Stromal cell of bone marrow (primary cell): ENCODE measurements at regions not wholly inside any gene's neighbourhood (a gene's known extent, or its start where the extent isn't known, plus 50 kb on each side); places are given as distances from the start of the nearest gene placed in this dataset.
"Not testable (repeated sequence)": the region's sequence is repeated elsewhere in the genome, so short reads cannot be mapped to it uniquely, and the experiment has no call there.

Source experiments
- DNase-seq: peaks from one replicate; pipeline ENCODE4 v3.0.0-alpha.2; 2012; ENCODE audit warnings: low read depth

DNA sequence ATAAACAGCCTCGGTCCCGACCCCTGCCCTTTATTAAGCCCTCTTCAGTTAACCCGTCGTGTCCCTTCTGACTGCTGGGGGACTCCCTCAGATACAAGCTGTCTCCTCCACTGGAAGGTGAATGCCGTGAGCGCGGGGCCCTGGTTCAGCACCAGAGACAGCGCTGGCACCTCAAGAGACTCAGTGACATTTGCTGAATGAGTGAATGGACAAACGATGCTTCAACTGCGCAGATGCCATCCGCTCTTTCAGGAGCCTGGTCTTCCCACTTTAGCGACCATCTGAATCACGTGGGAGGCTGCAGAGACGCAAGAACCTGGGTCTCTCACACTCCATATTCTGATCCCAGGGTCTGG lies 92.6 kb upstream of the SFSWAP start:
- no peak for DNase-seq

DNA sequence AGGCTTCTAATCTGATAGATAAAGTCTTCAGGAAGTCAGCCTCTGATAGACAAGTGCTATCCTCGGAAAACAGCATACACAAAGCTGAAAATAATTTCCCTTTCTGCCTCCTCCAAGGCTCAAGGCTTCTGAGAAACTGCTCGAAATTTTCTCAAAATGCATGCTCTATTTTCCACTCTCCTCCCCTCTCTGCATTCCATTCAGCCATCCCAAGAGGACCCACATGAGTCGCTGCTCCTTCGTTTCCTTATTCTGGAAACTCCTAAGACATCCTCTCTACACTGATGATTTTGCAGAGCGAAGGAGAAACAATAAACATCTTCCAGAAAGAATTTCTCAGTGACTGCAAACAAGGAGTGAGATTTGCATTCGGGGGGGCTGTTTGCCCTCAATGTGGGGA lies 92.2 kb upstream of the SFSWAP start:
- DNase-seq = no peak

DNA sequence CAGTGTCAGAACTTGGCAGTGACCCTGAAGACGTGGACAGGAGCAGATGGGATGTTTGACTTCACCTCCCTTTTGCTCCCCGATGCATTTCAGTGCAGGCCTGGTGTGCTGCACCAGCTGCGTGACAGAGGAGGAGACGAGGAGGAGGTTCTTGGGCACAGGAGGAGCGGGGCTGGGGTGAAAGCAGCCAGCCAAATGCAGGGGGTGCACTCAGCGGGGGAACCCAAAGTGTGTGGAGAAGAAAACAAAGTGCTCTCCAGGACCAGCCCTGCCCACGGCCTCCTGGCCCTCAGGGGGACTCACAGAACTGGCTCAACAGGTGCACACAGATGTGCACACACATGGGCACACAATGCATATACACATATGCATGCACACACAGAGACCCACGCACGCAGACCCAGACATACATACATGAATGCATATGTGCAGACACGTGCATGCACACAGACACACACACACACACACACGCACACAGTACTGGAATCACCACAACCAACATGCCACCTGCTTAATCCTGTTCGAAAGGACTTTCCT lies 91.7 kb upstream of the SFSWAP start:
- DNase-seq = no peak

DNA sequence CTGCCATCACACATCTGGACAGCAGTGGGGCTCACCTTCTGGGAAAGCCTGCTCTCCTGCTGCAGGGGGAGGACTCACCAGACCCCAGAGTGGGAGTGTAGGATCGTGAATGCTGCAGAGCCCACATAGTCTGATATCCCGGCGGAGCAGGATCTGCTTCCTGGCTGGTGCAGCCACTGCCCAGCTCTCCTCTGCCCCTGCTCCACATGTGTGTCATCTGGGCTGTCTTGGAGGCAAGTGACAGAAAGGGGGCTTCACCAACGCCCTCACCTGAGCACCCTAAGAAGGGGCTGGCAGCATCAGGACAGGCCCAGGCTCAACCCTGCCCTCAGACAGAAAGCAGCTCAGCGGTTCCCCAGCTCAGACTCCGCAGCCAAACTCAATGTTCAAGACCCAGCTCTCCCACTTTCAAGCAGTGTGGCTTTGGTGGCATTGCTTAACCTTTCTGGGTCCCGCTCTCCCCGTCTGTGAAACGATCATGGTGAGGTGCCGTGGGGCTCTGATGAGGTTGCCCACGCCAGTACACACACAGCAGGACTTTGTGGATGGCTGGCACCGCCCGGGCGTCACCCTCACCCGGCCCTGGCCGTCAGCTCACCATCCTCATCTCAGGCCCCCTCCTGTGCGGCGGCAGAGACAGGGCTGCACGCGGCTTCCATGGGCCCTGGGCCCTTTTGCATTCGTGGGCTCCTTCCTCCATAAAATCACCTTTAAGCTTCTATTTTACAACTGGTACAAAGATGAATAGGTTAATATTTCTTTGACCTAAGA lies 91.0 kb upstream of the SFSWAP start:
- no peak for DNase-seq

DNA sequence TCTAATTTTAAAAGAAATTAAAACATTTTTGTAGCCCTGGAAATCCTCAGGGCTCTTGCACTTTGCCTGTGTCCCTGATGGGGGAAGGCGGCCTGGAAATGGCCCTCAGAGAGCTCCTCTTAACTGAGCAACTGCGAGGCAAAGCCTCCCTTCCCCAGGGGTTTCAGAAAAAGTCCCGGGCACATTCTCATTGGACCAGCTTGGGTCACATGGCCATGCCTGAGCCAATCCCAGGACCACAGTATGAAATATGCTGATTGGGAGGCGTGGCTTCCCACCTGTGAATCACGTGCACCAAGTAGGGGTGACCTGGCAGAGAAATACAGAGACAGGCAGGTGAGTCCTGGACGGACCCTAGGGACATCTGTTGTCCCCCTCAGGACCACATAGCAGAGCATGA lies 90.4 kb upstream of the SFSWAP start:
- DNase-seq = no peak

DNA sequence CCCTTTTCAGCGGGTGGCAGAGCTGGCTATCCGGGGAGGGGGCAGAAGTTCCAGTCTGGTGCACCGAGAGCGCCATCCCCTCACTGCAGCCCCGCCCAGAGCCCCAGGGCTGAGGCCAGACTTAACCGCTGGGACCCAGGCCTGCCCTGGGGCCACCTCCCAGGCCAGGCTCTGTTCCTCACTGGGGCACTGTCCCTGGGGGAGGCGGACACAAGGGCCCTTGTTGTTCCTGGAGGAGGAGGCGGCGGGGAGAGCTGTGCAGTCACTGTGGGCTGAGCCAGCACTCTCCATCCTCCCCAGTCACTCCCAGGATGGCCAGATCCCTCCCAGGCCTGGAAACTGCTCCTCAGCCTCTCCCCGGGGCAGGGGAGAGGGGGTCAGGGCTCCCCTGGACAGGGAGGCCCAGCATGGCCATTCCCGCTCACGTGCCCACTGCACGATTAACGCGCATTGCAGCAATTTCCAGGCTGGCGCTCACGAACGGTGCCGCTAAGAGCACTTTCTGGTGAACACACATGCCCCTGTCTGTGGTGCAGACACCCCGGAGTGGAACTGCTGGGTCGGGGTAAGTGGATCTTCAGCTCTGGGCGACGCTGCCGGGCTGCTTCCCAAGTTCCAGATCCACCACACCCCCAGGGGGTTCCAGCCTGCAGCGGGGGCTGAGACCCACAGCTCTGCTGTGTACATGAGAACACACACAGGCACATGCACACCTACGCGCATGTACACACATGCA lies 89.8 kb upstream of the SFSWAP start:
- no peak for DNase-seq

DNA sequence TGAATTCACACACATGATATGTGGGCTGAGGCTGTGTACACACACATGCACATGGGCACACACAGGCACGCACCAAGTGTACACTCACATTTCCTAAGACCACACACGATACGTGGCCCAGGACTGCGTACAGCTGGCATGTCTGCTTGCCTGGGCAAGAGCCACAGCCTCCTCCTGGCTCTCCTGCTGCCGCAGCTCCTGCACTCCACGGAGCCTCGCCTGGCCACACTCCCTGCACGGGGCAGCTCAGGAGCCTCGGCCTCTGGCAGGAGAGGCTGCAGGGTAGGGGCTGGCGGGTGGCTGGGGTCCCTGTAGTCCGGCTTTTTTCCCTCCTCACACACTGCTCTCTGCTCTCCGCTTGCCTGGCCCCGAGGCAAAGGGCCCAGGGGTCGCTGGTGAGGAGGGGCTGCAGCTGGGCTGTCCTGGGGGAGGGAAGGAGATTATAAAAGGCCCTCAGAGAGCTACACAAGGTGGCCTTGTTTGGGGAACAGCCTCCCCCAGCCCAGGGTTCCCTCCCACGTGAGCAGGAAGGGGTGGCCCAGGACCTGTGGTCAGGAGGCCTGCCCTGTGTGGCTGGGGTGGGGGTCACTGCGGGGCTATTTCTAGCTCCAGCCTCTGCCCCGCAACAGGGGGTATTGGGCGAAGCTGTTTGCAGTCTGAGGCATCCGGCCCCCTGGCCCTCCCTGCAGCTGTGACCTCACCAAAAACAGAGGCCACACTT lies 89.0 kb upstream of the SFSWAP start:
- DNase-seq = no peak

DNA sequence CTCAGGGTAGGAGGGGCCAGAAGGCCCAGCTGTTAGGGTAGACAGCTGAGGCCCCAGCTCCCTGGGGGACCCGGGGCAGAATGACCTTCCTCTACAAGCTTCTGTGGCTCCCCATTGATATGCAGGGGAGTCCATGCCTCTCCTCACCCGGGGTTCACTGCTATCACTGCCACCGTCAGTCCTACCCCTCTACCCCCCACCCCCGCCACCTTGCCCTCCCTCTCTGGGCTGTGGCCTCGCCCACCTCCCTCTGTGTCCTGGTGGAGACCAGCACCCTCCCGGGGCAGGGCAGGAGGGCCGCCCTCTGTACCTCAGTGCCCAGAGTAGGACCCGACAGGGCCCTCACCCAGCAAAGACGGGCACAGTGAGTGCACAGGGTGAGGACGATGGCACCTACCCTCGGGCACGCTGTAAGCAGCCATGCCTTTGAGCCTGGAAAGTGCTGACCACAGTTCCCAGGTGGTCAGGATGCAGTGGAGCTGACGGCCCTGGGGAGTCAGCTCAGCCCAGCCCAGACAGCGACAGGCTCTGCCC lies 88.4 kb upstream of the SFSWAP start:
- DNase-seq = no peak

DNA sequence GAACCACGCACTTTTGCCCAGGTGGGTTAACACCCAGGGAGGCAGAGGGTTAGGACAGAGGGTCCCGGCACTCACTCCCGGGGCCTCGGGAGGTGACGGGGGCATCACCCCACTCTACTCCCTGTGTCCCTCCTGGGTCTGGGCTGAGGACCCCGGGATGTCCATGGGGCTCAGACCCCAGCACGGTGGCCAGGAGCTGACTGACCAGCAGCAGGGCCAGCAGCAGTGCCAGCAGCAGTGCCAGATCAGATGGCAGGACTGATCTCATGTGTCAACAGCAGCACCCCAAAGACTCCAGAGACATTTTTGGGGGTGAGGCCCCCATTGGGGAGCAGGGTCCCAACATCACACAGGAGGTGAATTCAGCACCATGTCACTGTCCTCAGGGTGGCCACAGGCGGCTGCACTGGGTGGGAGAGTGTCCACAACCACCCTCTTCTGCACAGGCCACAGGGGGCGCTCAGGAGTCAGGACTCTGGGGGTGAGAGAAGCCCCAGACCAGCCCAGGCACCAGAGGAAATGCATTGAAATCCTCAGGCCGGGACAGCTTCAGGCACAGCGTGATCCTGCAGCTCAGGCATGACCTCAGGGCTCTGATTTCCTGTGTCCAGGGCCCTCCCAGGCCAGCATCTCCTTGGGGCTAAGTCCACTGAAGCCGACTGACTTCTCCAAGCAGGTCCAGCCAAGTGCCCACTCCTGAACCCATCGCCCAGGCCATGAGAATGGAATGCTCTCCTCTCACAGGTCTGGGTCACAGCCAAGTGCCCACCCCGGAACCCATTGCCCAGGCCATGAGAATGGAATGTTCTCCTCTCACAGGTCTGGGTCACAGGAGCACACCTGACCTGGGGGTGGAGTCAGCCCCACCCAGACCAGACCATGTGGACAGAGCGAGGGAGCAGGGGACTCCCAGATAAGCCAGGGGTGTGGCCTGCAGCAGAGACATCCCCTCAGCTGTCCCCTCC lies 87.2 kb upstream of the SFSWAP start:
- not testable (repeated sequence) for DNase-seq

DNA sequence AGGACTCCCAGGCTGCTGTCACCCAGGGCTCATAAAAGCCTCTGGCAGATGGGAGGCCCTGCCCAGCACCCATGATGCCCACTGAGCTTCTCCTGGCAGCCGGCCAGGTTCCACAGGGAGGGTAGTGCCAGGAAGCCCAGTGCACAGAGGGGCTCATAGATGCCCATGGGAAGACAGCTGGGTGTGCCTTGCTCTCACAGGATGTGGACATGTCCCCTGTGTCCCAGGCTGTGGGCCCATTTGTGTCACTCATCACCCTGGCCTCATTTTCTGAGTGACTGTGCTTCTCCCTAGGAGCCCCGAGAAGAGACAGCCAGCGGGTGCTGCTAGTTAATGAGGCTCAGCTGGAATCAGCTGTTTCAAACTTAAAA lies 86.5 kb upstream of the SFSWAP start:
- DNase-seq = not testable (repeated sequence)

DNA sequence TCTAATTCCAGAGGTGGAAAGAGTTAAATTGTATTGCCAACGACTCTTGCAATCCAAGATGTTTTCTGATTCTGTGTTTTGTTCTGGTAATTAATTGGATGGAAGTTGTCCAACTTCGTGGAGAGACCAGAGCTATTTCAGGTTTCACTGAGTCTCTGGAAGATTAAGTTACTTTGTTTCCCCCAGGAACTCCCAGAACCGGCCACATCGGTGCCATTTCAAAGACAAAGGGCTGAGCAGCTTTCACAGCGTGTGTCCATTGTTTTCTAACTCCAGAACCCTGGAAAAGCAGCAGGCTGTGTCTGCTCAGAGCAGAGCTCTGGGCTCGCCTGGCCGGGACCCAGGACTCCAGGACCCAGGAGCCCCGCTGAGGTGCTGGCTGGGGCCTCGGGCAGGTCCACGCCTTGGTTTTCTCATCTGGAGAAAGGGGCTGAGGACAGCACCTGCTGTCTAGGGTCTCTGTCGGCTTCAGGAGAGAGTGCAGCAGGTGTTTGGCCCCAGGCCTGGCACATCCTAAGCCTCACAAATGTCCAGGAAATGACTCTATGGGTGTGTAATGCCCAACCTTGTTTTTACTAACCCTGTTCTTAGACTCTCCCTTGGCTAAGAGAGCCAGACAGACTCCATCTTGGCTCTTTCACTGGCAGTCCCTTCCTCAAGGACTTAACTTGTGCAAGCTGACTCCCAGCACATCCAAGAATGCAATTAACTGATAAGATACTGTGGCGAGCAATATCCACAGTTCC lies 86.0 kb upstream of the SFSWAP start:
- not testable (repeated sequence) for DNase-seq

DNA sequence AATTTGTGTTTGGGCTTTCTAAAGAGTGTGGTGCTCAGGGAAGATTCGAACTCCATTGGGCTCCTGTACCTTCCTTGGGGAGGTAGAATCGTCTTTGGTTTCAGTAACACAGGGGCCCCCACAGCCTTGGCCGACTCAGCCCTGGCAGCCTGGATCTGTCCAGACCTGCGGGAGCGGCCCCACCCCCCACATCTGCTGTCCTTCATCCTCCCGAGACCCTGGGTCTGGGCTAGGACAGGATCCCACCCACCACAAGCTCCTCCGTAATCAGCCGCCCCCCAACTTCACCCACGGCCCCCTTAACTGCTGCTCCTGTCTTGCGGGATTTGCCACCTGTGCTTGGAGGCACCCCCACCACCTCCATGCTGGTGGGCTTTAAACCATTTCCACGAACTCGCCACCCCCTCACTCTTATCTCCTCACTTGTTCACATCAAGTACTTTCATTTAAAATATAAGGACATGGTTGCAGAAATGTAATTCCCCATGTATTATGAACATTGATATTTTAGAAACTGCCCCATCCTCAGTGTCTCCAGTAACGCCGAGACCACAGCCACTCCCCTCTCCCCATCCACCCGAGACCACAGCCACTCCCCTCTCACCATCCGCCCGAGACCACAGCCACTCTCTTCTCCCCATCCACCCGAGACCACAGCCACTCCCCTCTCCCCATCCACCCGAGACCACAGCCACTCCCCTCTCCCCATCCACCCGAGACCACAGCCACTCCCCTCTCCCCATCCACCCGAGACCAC lies 84.7 kb upstream of the SFSWAP start:
- DNase-seq = not testable (repeated sequence)

DNA sequence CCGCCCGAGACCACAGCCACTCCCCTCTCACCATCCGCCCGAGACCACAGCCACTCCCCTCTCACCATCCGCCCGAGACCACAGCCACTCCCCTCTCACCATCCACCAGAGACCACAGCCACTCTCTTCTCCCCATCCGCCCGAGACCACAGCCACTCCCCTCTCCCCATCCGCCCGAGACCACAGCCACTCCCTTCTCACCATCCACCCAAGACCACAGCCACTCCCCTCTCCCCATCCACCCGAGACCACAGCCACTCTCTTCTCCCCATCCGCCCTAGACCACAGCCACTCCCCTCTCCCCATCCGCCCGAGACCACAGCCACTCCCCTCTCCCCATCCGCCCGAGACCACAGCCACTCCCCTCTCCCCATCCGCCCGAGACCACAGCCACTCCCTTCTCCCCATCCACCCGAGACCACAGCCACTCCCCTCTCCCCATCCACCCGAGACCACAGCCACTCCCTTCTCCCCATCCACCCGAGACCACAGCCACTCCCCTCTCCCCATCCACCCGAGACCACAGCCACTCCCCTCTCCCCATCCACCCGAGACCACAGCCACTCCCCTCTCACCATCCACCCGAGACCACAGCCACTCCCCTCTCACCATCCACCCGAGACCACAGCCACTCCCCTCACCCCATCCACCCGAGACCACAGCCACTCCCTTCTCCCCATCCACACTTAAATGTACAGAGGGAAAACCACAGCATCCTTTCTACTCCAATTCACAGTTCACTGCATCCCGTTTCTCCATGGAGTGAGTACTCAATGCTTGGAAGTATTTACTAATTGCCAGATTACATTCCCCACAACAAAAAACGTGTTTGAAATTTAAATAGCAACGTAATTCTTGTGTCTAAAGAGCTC lies 83.5 kb upstream of the SFSWAP start:
- not testable (repeated sequence) for DNase-seq

DNA sequence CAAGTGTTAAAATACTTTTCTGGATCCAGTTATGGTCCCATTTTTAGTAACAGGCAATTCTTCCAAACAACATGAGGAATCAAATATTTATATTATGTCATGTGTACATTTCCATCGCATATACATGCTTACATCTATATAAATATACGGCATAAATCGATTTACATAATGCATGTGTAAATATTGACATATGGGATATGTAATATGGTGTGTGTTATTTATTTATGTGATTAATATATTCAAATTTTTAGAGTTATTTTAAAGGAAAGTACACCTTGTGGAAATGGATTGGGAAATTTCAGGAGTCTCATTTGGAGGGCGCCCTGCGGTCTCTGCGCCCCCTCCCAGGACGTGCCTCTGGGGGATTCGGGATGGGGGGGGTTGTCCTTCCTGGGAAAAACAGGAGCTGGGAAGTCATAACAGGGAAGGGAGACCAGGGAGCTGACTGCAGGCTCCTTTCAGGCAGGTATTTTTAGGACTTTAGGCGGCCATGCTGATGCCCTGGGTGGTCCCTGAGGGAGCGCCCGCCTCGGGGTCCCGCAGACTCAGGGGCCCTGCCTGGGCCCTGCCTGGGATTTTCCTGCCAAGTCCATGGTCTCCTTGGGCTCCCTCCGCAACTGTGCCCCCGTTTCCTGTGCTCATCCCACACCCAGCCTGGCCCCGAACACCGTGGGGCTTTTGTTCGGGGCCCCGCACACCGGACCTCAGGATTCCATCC lies 82.7 kb upstream of the SFSWAP start:
- DNase-seq = no peak

DNA sequence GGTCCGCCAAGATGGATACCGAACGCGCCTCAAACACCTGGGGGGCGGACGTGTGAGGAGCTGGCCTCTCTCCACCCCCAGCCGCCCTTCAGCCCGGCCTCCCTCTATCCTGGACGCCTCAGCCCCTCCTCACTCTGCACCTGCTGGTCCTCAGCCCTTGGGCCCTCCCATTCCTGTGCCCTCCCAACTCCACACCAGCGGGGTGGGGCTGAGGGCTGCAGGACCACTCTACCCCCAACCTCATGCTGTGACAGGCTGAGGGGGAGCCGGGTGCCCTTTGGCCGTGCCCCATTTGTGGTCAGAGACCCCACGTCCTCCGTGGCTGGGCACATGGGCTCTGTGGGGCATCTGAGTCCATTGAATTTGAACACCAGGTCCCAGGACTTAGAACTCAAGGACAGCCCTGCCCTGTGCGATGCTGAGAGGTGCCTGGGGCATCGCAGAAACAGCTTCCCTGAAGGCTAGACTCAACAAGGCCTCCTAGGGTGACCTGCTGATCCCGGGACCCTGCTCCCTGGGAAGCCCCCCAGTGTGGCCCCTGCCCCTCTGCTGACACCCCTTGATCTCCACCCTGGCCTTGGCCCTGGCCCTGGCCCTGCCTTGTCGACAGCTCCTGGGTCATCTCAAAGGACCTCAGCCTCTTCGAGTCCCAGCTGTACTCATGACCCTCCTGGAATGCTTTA lies 82.0 kb upstream of the SFSWAP start:
- no peak for DNase-seq

DNA sequence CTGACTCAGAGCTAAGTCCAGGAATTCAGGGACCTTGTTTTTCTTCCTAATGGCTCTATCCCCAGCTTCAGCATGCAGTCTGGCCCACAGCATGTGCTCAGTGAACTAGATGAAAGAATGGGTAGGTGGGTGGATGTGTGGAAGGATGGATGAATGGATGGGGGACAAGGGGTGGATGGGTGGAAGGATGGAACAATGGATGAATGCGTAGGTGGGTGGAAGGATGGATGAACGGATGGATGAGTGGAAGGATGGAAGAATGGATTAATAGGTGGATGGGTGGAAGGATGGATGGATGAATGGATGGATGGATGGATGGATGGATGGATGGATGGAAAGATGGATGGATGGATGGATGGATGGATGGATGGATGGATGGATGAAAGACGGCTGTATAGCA lies 79.7 kb upstream of the SFSWAP start:
- no peak for DNase-seq

DNA sequence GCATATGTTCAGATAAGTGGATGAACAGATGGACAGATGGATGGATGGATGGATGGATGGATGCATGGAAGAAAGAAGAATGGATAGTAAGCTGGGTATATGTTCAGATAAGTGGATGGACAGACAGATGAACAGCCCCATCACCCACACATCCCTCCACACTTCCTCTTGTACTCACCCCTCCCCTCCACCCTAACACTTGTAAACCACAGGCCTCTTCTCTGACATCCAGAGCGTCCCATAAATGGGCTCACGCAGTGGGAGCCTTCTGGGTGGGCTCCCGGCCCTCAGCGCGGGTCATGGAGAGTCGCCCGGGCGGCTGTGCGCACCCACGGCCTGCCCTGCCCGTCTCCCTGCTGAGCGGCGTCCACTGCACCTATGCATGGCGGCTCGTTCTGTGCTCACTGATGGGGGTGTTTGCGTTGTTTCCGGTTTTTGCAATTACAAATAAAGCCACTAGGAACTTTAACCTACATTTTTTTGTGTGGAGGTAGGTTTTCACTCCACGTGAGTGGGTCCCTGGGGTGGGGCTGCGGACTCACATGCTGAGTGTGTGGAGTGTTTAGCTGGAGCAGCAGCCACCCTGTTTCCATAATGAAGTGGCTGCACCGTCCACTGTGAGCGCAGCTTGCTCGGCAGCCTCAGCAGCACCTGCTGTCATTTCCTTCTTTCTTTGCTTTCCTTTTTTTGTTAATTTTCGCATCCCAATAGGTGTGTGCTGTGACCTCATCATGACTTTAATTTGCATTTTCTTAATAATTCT lies 78.8 kb upstream of the SFSWAP start:
- DNase-seq = not testable (repeated sequence)
